ENCODE measurements at regions not wholly inside any gene's neighbourhood (a gene's known extent, or its start where the extent isn't known, plus 50 kb on each side); places are given as distances from the start of the nearest gene placed in this dataset.

GRCh38 chr1:190699165-190699564 lies 221.5 kb upstream of the BRINP3 start:
- DNase-seq (ENCODE audit: insufficient read length, low spot score), result no peak
- FAIRE-seq, result no peak
- no peak for TF ChIP-seq POLR2A (IDR thresholded peaks at IDR 0.05; ENCODE audit: low read depth, low read length)

GRCh38 chr1:190708418-190709057 lies 230.9 kb upstream of the BRINP3 start:
- TF ChIP-seq POLR2A (IDR thresholded peaks at IDR 0.05; ENCODE audit: low read depth, low read length), result no peak
- DNase-seq (ENCODE audit: insufficient read length, low spot score) (no peak), FAIRE-seq (no peak)

- FAIRE-seq (no peak), DNase-seq (ENCODE audit: insufficient read length, low spot score) (no peak)
- TF ChIP-seq POLR2A (IDR thresholded peaks at IDR 0.05; ENCODE audit: low read depth, low read length), result no peak
Measured at GRCh38 chr1:190711069-190711468, 233.4 kb upstream of the BRINP3 start.

- DNase-seq (ENCODE audit: insufficient read length, low spot score) (no peak), FAIRE-seq (no peak)
- TF ChIP-seq POLR2A (IDR thresholded peaks at IDR 0.05; ENCODE audit: low read depth, low read length), result no peak
Measured at GRCh38 chr1:190717055-190717454, 239.4 kb upstream of the BRINP3 start.

GRCh38 chr1:190736971-190737590 lies 259.4 kb upstream of the BRINP3 start:
- no peak for FAIRE-seq
- DNase-seq (ENCODE audit: insufficient read length, low spot score), result no peak
- no peak for TF ChIP-seq POLR2A (IDR thresholded peaks at IDR 0.05; ENCODE audit: low read depth, low read length)

- DNase-seq (ENCODE audit: insufficient read length, low spot score) (no peak), FAIRE-seq (no peak)
- no peak for TF ChIP-seq POLR2A (IDR thresholded peaks at IDR 0.05; ENCODE audit: low read depth, low read length)
Measured at GRCh38 chr1:190738317-190738716, 260.7 kb upstream of the BRINP3 start.

- DNase-seq (ENCODE audit: insufficient read length, low spot score) (no peak), FAIRE-seq (no peak)
- TF ChIP-seq POLR2A (IDR thresholded peaks at IDR 0.05; ENCODE audit: low read depth, low read length), result no peak
Measured at GRCh38 chr1:190739926-190740325, 262.3 kb upstream of the BRINP3 start.

GRCh38 chr1:190747704-190748103 lies 270.0 kb upstream of the BRINP3 start:
- TF ChIP-seq POLR2A (IDR thresholded peaks at IDR 0.05; ENCODE audit: low read depth, low read length), result no peak
- FAIRE-seq (no peak), DNase-seq (ENCODE audit: insufficient read length, low spot score) (no peak)

GRCh38 chr1:190752131-190752530 lies 274.5 kb upstream of the BRINP3 start:
- DNase-seq (ENCODE audit: insufficient read length, low spot score) (no peak), FAIRE-seq (no peak)
- TF ChIP-seq POLR2A (IDR thresholded peaks at IDR 0.05; ENCODE audit: low read depth, low read length), result no peak

GRCh38 chr1:190754666-190755065 lies 277.0 kb upstream of the BRINP3 start:
- FAIRE-seq (peak; percentile 55), DNase-seq (ENCODE audit: insufficient read length, low spot score) (no peak)
- no peak for TF ChIP-seq POLR2A (IDR thresholded peaks at IDR 0.05; ENCODE audit: low read depth, low read length)

- no peak for TF ChIP-seq POLR2A (IDR thresholded peaks at IDR 0.05; ENCODE audit: low read depth, low read length)
- FAIRE-seq, result no peak
- DNase-seq (ENCODE audit: insufficient read length, low spot score), result no peak
Measured at GRCh38 chr1:190759807-190760206, 282.1 kb upstream of the BRINP3 start.

- no peak for FAIRE-seq
- no peak for DNase-seq (ENCODE audit: insufficient read length, low spot score)
- no peak for TF ChIP-seq POLR2A (IDR thresholded peaks at IDR 0.05; ENCODE audit: low read depth, low read length)
Measured at GRCh38 chr1:190762325-190762724, 284.7 kb upstream of the BRINP3 start.

GRCh38 chr1:190792873-190793272 lies 315.2 kb upstream of the BRINP3 start:
- FAIRE-seq, result no peak
- no peak for DNase-seq (ENCODE audit: insufficient read length, low spot score)
- TF ChIP-seq POLR2A (IDR thresholded peaks at IDR 0.05; ENCODE audit: low read depth, low read length), result no peak

- TF ChIP-seq POLR2A (IDR thresholded peaks at IDR 0.05; ENCODE audit: low read depth, low read length), result no peak
- no peak for DNase-seq (ENCODE audit: insufficient read length, low spot score)
- FAIRE-seq, result no peak
Measured at GRCh38 chr1:190807629-190808028, 330.0 kb upstream of the BRINP3 start.

GRCh38 chr1:190808035-190808434 lies 330.4 kb upstream of the BRINP3 start:
- FAIRE-seq, result no peak
- no peak for DNase-seq (ENCODE audit: insufficient read length, low spot score)
- TF ChIP-seq POLR2A (IDR thresholded peaks at IDR 0.05; ENCODE audit: low read depth, low read length), result no peak

All from H54 (cell line).